NB4 (cell line): ENCODE measurements at regions not wholly inside any gene's neighbourhood (a gene's known extent, or its start where the extent isn't known, plus 50 kb on each side); places are given as distances from the start of the nearest gene placed in this dataset.

Source experiments
- DNase-seq: peaks from one replicate; pipeline ENCODE4 v3.0.0; 2010; ENCODE audit warnings: low read depth
- H3K4me3 ChIP-seq: one replicate; pipeline ENCODE4 v1.5.1; 2011; ENCODE audit warnings: mild to moderate bottlenecking, low read depth, low read length, moderate library complexity
- MYC ChIP-seq: IDR thresholded peaks from 2 replicates; pipeline ENCODE4 v1.6.1; 2011; ENCODE audit warnings: low read depth, low read length
- POLR2A ChIP-seq: IDR thresholded peaks from 2 replicates; pipeline ENCODE4 v1.6.1; 2011; ENCODE audit warnings: mild to moderate bottlenecking; ENCODE audit not compliant: insufficient read length; ENCODE audit errors: extremely low read depth
- TF ChIP-seq, protein P1 (sequence below): IDR thresholded peaks from 2 replicates; pipeline ENCODE4 v1.6.1; 2011; ENCODE audit warnings: low read depth, low read length
- TF ChIP-seq, protein P2 (sequence below): IDR thresholded peaks from one replicate; pipeline ENCODE4 v1.5.1; 2012; ENCODE audit warnings: low read depth, low read length

- no peak for DNase-seq
- TF ChIP-seq POLR2A = no peak
- TF ChIP-seq, protein P1, sequence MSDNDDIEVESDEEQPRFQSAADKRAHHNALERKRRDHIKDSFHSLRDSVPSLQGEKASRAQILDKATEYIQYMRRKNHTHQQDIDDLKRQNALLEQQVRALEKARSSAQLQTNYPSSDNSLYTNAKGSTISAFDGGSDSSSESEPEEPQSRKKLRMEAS = no peak
- TF ChIP-seq, protein P2, sequence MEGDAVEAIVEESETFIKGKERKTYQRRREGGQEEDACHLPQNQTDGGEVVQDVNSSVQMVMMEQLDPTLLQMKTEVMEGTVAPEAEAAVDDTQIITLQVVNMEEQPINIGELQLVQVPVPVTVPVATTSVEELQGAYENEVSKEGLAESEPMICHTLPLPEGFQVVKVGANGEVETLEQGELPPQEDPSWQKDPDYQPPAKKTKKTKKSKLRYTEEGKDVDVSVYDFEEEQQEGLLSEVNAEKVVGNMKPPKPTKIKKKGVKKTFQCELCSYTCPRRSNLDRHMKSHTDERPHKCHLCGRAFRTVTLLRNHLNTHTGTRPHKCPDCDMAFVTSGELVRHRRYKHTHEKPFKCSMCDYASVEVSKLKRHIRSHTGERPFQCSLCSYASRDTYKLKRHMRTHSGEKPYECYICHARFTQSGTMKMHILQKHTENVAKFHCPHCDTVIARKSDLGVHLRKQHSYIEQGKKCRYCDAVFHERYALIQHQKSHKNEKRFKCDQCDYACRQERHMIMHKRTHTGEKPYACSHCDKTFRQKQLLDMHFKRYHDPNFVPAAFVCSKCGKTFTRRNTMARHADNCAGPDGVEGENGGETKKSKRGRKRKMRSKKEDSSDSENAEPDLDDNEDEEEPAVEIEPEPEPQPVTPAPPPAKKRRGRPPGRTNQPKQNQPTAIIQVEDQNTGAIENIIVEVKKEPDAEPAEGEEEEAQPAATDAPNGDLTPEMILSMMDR = no peak
- no peak for TF ChIP-seq MYC
- H3K4me3 ChIP-seq = no peak overlapping the region
Observed at GRCh38 chr2:183552716-183553115, 428.5 kb downstream of the NUP35 start.

GRCh38 chr2:183564726-183565125 is 440.5 kb downstream of the NUP35 start:
- no peak for TF ChIP-seq MYC
- no peak for TF ChIP-seq POLR2A
- TF ChIP-seq, protein P2 = no peak
- TF ChIP-seq, protein P1 = no peak
- no peak overlapping the region for H3K4me3 ChIP-seq
- DNase-seq = no peak

DNA sequence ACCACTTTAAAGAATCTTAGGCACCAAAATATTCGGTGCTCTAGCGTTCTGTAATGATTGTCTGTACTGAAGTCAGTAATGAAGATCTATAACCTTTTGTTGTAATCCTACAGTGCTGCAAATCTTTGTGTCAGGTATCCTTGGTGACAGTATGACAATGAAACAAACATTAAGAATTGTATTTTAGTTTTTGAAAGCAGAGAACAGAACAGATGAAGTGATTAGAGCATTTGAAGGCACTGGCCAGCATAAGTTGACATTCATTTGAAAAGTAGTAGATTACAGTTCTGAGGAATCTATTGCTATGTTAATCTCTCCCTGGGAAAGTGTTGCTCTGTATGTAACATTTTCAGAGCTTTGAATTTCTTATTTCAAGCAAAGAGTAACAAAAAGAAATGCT is 451.2 kb downstream of the NUP35 start:
- DNase-seq = no peak
- TF ChIP-seq POLR2A = no peak
- TF ChIP-seq, protein P1 = no peak
- TF ChIP-seq MYC = no peak
- TF ChIP-seq, protein P2 = no peak
- no peak overlapping the region for H3K4me3 ChIP-seq

DNA sequence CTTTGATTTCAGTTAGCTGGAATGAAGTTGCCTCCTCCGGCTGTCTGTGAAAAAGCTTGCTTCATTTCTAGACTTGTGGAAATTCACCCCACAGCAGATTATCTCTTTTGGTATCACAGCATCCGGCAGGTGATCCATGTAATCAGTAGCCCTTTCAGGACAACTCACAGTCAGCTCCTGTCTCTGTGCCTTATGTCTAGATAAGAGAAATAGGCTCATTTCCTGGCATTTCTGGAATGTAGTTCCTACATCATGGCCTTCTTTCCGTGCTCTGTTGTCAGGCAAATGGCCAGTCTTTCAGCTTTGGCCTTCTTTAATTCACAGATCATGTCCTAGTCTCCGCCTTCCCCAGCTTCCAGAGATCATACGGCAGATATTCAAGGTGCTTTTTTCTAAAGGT is 455.4 kb downstream of the NUP35 start:
- no peak overlapping the region for H3K4me3 ChIP-seq
- no peak for DNase-seq
- TF ChIP-seq MYC (no peak), POLR2A (no peak)
- TF ChIP-seq, protein P2 = no peak
- TF ChIP-seq, protein P1 = no peak

GRCh38 chr2:183592271-183592670 is 468.0 kb downstream of the NUP35 start:
- TF ChIP-seq, protein P1 = no peak
- no peak for TF ChIP-seq MYC
- TF ChIP-seq, protein P2 = no peak
- TF ChIP-seq POLR2A = no peak
- no peak for DNase-seq
- no peak overlapping the region for H3K4me3 ChIP-seq

GRCh38 chr2:183594150-183594549 is 469.9 kb downstream of the NUP35 start:
- DNase-seq = no peak
- TF ChIP-seq POLR2A (no peak), MYC (no peak)
- TF ChIP-seq, protein P2 = no peak
- TF ChIP-seq, protein P1 = no peak
- H3K4me3 ChIP-seq = no peak overlapping the region
